ENCODE measurements at regions not wholly inside any gene's neighbourhood (a gene's known extent, or its start where the extent isn't known, plus 50 kb on each side); places are given as distances from the start of the nearest gene placed in this dataset.

- DNase-seq (no peak), ATAC-seq (no peak)
Measured at GRCh38 chr9:7239708-7240107, 481.9 kb downstream of the KDM4C start.

GRCh38 chr9:7238247-7238637 lies 480.5 kb downstream of the KDM4C start:
- no peak for ATAC-seq
- DNase-seq, result no peak

DNA sequence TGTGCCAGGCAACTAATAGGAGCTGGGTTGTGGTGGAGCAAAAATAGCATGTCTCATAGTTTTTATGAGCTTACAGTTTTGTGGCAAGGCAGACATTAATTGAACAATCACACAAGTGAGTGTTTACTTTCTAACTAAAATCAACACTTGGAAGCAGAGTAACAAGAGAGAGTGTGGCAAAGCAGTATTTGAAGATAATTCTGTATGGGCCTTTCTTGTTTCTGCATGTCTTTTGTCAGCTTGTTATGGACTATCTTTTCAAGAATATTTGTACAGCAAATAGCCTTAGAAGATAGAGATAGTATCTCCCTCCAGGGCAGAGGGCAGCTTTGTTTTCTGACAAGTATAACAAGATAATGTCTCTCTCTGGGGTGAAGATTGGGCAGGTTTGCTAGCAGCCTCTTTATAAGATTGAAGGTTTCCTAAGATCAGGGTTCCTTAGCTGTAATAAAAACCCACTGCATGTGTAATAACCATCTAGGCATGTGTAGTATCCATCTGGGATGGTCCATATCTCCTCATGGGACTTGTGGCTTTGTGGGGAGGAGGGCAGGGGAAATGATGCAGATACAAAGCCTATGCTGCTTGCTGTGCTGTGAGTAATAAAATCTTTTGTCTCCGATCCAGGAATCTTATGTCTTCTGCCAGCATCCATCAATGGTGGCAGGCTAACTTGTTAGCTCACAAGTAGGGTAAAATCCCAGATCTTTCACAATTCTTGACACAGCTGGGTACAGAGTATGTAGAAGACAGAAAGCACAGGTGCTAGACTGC lies 479.9 kb downstream of the KDM4C start:
- ATAC-seq (no peak), DNase-seq (no peak)

GRCh38 chr9:7236186-7236585 lies 478.4 kb downstream of the KDM4C start:
- DNase-seq (no peak), ATAC-seq (no peak)

GRCh38 chr9:7234144-7234543 lies 476.4 kb downstream of the KDM4C start:
- ATAC-seq (peak; percentile 69), DNase-seq (peak; percentile 53)

DNA sequence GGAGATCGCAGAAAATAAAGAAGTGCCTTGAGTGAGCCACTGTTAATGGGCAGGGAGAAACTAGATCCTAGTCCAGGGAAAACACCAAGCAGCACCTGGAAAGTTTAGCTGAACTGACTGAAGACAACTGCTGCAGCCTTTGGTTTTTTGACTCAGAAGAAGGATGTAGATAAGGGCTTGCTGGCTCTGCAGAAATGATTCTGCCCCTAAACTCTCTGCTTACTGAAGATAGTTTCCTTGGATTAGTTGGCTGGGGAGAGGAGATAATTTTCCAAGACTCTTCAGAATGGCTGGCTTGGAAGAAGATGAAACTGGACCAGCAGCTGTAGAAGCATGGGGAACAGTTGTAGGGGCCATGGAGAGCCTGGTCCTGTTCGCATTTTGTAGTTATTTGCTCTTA lies 471.8 kb downstream of the KDM4C start:
- ATAC-seq (no peak), DNase-seq (no peak)

DNA sequence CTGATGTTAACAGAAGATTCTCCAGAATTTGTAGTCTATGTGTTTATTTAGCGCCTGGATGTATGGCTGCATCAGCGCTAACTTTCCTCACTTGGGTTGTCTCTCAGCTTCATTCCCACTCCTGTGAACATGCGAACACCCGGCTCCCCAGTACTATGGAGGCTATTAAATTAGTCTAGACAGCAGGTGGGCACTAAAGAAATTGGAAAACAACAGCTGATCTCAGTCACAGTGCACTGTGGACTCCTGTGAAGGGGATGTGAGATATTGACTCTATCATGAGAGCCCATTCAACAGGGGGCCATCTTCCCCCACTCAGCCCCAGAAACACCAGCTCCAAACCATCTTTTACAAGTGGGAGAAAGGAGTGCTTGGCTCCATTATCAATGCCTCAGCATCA lies 471.0 kb downstream of the KDM4C start:
- DNase-seq (no peak), ATAC-seq (no peak)

- no peak for DNase-seq
- no peak for ATAC-seq
Measured at GRCh38 chr9:7227951-7228350, 470.2 kb downstream of the KDM4C start.

DNA sequence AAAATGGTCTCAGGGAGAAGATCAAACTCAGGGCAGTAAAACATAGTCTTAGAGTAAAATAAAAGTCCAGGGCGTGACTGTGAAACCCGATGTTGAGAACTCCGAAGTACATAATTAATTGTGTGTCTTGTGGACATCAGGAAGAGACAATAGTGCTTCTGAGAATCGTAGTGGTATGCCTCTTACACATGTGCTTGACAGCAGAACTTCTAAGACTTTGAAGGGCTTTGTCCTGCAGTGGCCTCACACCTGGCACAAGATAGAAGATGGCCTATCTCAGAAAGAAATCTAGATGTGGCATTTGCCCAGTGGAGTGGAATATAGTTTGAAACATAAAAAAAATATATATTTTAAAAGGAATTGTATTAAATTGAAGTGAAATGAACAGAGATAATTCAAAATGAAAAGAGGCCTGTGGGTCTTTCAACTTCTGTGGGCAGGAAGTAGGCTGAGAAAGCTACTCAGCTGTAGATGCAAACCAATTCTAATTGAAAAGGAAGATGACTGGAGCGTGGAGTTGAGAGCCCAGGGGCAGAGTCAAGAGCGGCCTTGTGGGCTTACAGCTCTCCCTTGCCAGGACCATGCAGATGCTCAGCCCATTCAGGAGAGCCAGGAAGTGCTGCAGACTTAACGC lies 468.4 kb downstream of the KDM4C start:
- DNase-seq, result no peak
- ATAC-seq, result no peak

Measured in stimulated activated naive CD8-positive, alpha-beta T cell treated with anti-CD3 and anti-CD28 coated beads, Interleukin-15, Interleukin-2, amounts not matched to agents 100 U/mL and 50 U/mL, for 24 hours (primary cell).